CD4-positive, alpha-beta T cell treated with Interleukin-6 at 100 ng/mL for 8 hours (primary cell): ENCODE measurements at regions not wholly inside any gene's neighbourhood (a gene's known extent, or its start where the extent isn't known, plus 50 kb on each side); places are given as distances from the start of the nearest gene placed in this dataset.
"Not testable (repeated sequence)": the region's sequence is repeated elsewhere in the genome, so short reads cannot be mapped to it uniquely, and the experiment has no call there.

Experiments
- DNase-seq: peaks from one replicate; pipeline ENCODE4 v3.0.0-alpha.2; 2020; ENCODE audit warnings: mixed read lengths, low spot score

DNA sequence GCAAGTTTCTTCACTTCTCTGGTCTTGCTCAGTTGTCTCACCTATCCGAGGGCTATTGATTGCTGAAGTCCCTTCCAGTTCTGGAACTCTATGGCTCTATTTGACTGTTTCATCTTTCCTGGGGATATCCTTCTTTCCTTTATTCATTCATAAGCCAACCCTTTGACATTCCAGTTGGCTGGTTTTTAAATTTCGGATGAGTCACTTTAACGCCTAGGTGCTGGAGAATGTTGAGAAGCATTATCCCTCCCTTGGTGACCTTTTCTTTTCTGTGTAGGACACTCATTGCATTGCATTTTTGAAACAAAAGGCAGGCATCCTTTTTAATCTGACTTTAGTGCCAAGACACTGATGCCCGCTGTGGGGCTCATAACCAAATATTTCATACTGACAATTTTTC is 307.1 kb downstream of the TSN start:
- DNase-seq: no peak

DNA sequence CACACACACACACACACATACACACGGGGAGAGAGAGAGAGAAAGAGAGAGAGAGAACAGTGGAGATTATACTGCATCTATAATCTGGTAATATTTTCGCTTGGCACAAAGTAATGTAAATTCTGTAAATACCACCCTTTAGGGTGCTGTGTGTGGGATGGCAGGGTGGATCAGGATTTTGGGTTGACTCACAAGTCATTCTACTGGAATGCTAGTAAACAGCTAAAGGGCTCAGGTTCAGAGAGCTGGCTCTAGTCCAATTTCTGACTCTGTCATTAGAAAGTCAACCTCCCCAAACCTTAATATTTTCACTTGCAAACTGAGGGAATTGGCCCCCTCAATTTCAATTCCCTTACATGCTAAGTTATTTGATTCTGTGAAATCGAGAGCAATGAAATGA is 308.3 kb downstream of the TSN start:
- no peak for DNase-seq

GRCh38 chr2:122070241-122070731 is 314.8 kb downstream of the TSN start:
- DNase-seq: no peak

- no peak for DNase-seq
Observed at GRCh38 chr2:122072666-122073065, 317.2 kb downstream of the TSN start.

- no peak for DNase-seq
Observed at GRCh38 chr2:122074201-122074600, 318.8 kb downstream of the TSN start.

- no peak for DNase-seq
Observed at GRCh38 chr2:122075381-122075780, 319.9 kb downstream of the TSN start.

- DNase-seq: no peak
Observed at GRCh38 chr2:122077114-122077513, 321.7 kb downstream of the TSN start.

GRCh38 chr2:122077771-122078170 is 322.3 kb downstream of the TSN start:
- no peak for DNase-seq

DNA sequence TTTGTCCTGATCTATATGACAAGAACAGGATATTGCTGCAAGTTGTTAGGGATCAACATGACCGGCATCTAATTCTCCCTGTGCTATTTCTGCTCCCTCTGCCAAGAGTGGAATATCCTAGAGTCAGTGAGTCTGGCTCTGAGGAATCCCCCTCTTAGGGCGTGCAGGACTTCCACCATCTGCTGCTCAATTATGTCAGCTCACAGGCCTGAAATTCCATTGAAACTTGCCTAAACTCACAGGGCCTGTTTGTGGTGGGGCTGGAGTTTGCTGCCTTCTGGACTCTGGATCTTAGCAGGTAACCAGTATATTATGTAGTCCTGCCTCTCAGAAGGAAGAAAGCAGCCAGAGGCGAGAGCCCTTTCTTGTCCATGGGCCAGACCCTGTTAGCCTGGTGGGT is 323.0 kb downstream of the TSN start:
- DNase-seq: no peak

DNA sequence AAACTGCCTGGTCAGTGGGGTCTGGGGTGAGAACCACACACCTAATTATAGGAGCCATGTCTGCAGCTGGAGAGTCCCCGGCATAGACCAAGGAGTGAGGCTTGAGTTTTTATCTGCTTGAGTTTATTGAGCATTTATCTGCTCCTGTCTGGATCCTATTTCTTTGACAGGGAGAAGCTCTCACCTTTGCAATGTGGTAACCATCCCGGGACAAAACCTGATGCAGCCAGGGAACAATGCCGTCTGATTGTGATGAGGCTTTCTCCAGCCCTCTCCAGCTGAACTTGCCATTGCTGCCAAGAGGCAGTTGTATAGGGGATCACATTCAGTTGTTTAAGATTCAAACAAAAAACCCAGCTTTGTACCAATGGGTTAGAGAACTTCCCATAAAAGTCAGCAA is 324.4 kb downstream of the TSN start:
- no peak for DNase-seq

GRCh38 chr2:122080316-122080715 is 324.9 kb downstream of the TSN start:
- no peak for DNase-seq

DNA sequence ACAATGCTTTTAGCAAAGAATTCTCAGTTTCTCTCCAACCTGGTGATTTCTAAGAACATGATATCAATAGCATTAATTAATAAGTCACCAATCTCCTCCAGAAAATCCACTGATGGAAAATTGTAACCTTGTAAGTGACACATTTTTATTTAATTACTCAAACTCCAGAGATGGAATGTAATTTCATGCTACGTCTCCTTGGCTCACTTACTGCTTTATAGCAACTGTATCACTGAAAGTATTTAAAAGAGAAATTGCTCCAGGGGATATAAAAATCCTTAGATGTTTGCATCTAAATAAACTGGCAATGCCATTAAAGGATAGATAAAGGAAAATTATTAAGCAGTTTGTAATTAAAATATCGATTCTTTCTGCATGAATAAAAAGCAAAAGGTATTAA is 325.4 kb downstream of the TSN start:
- no peak for DNase-seq

DNA sequence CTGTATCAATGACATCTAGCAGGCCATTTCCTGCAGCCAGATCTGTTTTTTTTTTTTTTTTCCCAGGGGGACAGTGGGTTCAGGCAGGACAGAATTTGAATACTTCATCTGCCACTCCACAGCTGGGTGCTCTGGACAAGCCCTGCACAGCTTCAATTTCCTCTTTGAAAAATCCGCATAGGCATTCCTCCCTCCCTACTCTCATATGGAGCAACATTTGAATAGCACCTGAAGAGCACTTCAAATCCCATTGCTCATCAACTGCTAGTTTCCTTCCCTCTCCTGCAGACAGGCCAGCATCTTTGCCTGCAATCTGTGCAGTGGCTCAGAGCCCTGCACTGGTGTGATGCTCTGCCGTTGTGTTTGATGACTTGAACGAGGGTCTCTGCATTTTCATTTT is 326.3 kb downstream of the TSN start:
- DNase-seq: no peak

DNA sequence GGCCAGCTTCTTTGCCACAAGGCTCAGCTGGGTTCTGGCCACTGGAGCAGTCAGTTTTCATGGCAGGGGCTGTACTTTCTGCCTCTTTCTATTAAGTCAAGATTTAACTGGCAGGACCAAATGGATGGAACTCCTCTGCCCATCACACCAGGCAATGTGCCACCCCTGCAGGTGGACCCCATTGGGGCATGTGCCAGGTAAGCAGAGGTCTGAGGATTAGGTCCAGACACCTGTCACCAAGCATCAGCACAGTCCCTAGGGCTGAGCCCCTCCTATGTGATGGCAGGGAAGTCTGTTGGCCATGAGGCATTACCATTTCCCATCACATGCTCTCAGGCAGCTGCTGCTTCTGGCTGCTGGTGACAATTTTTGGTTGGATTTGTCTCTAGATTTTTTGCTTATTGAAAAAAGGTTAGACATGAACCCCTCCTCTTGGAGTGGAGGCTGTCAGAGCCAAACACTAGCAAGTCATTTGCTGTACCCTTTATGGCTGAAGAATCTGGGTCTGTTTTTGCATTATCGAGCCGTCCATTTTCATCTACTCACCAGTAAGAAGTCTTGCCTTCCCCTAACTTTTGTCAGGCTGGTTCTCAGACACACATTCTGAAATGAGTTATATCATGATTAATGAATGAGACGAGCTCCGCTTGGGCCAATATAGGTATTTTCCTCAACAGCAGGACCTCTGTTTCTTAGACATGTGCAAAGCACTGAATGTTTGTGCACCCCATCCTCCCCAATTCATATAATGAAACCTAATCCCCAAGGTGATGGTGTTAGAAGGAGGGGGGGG is 328.0 kb downstream of the TSN start:
- DNase-seq: no peak

DNA sequence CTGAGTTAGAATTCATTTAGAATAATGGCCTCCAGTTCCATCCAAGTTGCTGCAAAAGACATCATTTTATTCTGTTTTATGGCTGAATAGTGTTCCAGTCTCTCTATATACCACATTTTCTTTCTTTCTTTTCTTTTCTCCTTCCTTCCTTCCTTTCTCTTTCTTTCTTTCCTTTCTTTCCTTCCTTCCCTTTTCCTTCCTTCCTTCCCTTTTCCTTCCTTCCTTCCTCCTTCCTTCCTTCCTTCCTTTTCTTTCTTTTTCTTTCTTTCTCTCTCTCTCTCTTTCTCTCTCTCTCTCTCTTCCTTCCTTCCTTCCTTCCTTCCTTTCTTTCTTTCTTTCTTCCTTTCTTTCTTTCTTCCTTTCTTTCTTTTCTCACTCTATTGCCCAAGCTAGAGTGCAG is 330.2 kb downstream of the TSN start:
- not testable (repeated sequence) for DNase-seq

DNA sequence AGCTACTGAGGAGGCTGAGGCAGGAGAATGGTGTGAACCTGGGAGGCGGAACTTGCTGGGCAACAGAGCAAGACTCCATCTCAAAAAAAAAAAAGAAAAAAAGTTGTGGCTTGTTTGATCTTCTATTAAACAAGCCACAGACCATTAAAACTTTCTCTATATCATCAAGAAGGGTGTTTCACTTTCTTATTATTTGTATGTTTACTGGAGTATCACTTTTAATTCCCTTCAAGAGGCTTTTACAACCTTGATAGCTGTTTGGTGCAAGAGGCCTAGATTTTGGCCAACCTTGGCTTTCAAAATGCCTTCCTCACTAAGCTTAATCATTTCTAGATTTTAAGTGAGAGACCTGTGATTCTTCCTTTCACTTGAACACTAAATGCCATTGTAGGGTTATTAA is 339.1 kb downstream of the TSN start:
- no peak for DNase-seq

- no peak for DNase-seq
Observed at GRCh38 chr2:122096761-122097160, 341.3 kb downstream of the TSN start.

GRCh38 chr2:122098306-122098705 is 342.9 kb downstream of the TSN start:
- no peak for DNase-seq

DNA sequence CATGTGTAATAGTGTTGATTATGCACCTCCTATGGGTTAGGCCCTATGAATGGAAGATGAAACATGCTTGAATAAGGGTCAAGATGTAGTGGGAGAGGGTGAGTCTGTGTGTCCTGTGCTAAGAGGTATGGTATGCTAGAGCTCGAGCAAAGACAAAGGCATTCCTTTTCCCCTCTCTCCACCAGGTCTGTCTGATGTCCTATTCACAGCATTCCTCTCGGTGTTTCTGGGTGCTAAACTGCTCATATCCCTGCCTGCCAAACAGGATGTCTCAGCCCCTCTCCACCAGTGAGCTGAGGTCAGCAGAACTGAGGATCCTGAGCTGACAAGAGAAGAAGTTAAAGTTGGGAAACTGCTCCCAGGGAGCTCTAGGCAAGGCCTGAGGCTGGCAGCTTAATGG is 344.9 kb downstream of the TSN start:
- DNase-seq: no peak

- DNase-seq: no peak
Observed at GRCh38 chr2:122100756-122101155, 345.3 kb downstream of the TSN start.

- DNase-seq: no peak
Observed at GRCh38 chr2:122101319-122101718, 345.9 kb downstream of the TSN start.

DNA sequence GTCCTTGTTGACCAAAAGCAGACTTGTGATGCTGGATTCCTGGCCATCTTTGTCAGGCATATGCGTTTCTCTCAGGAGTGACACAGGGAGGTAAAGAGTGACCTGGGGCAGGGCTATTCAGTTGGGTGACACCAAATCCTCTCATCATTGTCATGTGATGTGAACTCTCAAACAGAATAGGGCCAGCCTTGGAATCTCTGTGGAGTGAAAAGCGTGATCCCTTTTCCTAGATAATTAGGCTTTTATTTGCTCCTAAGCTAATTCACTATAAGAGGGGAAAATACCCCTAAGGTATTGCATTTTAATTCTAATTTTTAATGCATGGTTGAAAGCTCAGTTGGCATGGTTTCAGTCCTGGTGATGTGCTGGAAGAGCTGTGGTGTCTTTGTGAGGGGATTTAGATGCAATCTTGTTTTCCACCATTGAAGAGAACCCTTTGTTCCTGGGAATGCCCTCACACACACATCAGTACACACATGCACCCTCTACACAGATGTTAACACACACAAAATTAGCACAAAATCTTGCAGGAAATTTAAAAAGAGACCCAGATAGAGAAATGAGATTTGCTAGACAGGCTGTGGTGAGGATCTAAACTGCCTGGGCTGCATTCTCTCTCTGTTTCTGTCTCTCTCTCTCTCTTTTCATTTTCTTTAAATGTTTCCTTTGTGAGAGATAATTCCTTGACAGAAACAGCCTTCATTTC is 349.9 kb downstream of the TSN start:
- no peak for DNase-seq

DNA sequence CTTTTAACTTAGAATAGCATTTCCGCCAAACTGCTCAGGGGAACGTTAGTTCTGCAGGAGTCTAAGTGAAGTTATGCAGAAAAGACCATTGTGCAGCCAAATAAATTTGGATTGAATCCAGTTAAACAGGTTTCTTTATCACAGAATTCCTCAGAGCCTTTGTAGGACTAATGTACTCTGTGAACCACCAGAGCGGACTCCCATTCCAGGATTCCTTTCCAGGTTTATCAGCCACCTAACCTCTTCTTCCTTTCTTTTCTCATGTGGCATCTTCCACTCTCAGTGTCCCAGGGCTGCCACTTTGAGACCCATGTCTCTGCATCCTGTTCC is 350.4 kb downstream of the TSN start:
- no peak for DNase-seq

GRCh38 chr2:122108186-122108585 is 352.7 kb downstream of the TSN start:
- no peak for DNase-seq
